Spinal cord (tissue), 9 donors: ENCODE measurements at regions not wholly inside any gene's neighbourhood (a gene's known extent, or its start where the extent isn't known, plus 50 kb on each side); places are given as distances from the start of the nearest gene placed in this dataset.
A peak's percentile ranks its signal among the peaks of the same experiment; 100 is the strongest.

Source experiments
- DNase-seq, 6 donors: peaks; one replicate each; pipeline versions ENCODE4 v3.0.0 to v3.0.0-alpha.2; 2013 to 2015; ENCODE audit warnings: low spot score in 6 of 6, low read depth in 4 of 6
- H3K27ac ChIP-seq: one replicate; pipeline ENCODE4 v1.5.1; 2013; ENCODE audit warnings: low read depth, low read length, control low read depth
- H3K27me3 ChIP-seq: one replicate; pipeline ENCODE4 v1.6.1; 2013; ENCODE audit warnings: low read length; ENCODE audit not compliant: control insufficient read depth, insufficient read depth
- H3K36me3 ChIP-seq: one replicate; pipeline ENCODE4 v1.6.1; 2013; ENCODE audit warnings: low read length; ENCODE audit not compliant: control insufficient read depth, insufficient read depth
- H3K4me1 ChIP-seq: one replicate; pipeline ENCODE4 v1.6.1; 2013; ENCODE audit warnings: low read length; ENCODE audit not compliant: control insufficient read depth, insufficient read depth
- H3K4me3 ChIP-seq: one replicate; pipeline ENCODE4 v1.5.1; 2013; ENCODE audit warnings: low read depth, low read length, control low read depth
- H3K9me3 ChIP-seq: one replicate; pipeline ENCODE4 v1.6.1; 2013; ENCODE audit warnings: low read length; ENCODE audit not compliant: control insufficient read depth, insufficient read depth
- whole genome bisulfite sequencing: methylation state at CpG from one replicate; pipeline ENCODE4 v1.1.5; 2013; ENCODE audit warnings: missing lambda C conversion rate; ENCODE audit not compliant: insufficient coverage; 5-methylcytosine and 5-hydroxymethylcytosine counted together
- donor health status: healthy.

GRCh38 chr15:93202405-93202804 lies 113.4 kb upstream of the RGMA start:
- H3K9me3 ChIP-seq, result no peaks in the 10 kb centered on the region
- DNase-seq, result no peak
- H3K27me3 ChIP-seq, result no peaks in the 10 kb centered on the region
- no peak overlapping the region for H3K4me3 ChIP-seq
- no peaks in the 10 kb centered on the region for H3K4me1 ChIP-seq
- 100% methylated on average over 2 of the region's 3 CpGs for WGBS
- no peaks in the 10 kb centered on the region for H3K36me3 ChIP-seq
- H3K27ac ChIP-seq, result no peak overlapping the region

- WGBS, result 83% methylated on average over 1 of the region's 4 CpGs
- H3K4me1 ChIP-seq, result no peaks in the 10 kb centered on the region
- H3K27me3 ChIP-seq, result no peaks in the 10 kb centered on the region
- no peak overlapping the region for H3K27ac ChIP-seq
- no peaks in the 10 kb centered on the region for H3K9me3 ChIP-seq
- DNase-seq, result no peak
- no peak overlapping the region for H3K4me3 ChIP-seq
- H3K36me3 ChIP-seq, result no peaks in the 10 kb centered on the region
Observed at GRCh38 chr15:93201940-93202339, 112.9 kb upstream of the RGMA start.

- no peaks in the 10 kb centered on the region for H3K36me3 ChIP-seq
Observed at GRCh38 chr15:93200837-93201226, 111.8 kb upstream of the RGMA start.

GRCh38 chr15:93200081-93200836 lies 111.2 kb upstream of the RGMA start:
- H3K27ac ChIP-seq, result no peak overlapping the region
- 60% methylated on average over 6 of the region's 6 CpGs for WGBS
- H3K4me1 ChIP-seq, result no peaks in the 10 kb centered on the region
- H3K9me3 ChIP-seq, result no peaks in the 10 kb centered on the region
- no peak for DNase-seq
- no peaks in the 10 kb centered on the region for H3K36me3 ChIP-seq
- H3K4me3 ChIP-seq, result no peak overlapping the region
- H3K27me3 ChIP-seq, result no peaks in the 10 kb centered on the region

More at GRCh38 chr15:93200837-93201226, 111.8 kb upstream of the RGMA start:
- no peak overlapping the region for H3K27ac ChIP-seq
- H3K9me3 ChIP-seq, result no peaks in the 10 kb centered on the region
- no peak overlapping the region for H3K4me3 ChIP-seq
- DNase-seq, result no peak
- no CpG with 5 or more reads among the region's 4 CpGs for WGBS
- H3K27me3 ChIP-seq, result no peaks in the 10 kb centered on the region
- no peaks in the 10 kb centered on the region for H3K4me1 ChIP-seq

GRCh38 chr15:93196135-93196670 lies 107.2 kb upstream of the RGMA start:
- H3K27me3 ChIP-seq, result no peaks in the 10 kb centered on the region
- H3K4me1 ChIP-seq, result no peaks in the 10 kb centered on the region
- no peak overlapping the region for H3K4me3 ChIP-seq
- H3K36me3 ChIP-seq, result no peaks in the 10 kb centered on the region
- no peak for DNase-seq
- H3K27ac ChIP-seq, result no peak overlapping the region
- H3K9me3 ChIP-seq, result no peaks in the 10 kb centered on the region
- 85% methylated on average over 4 of the region's 5 CpGs for WGBS

DNA sequence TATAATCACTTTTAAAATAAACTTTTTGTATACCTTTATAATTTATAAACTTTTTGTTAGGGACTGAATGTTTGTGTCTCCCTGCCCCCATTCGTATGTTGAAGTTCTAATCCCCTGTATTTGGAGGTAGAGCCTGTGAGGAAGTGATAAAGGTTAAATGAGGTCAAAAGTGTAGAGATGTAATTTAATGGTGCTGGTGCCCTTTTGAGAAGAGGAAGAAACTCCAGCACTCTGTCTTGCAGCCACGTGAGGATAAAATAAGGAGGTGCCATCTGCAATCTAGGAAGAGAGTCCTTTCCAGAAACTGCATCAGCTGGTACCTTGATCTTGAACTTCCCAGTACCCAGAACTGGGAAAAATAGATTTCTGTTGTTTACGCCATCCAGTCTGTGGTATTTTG lies 106.1 kb upstream of the RGMA start:
- Histone ChIP-seq H3K4me3 (no peak overlapping the region), H3K36me3 (no peaks in the 10 kb centered on the region), H3K27ac (no peak overlapping the region), H3K9me3 (no peaks in the 10 kb centered on the region), H3K27me3 (no peaks in the 10 kb centered on the region), H3K4me1 (no peaks in the 10 kb centered on the region)
- no CpG with 5 or more reads among the region's 3 CpGs for WGBS
- DNase-seq, result no peak

- no peak for DNase-seq
- H3K36me3 ChIP-seq, result no peaks in the 10 kb centered on the region
- no peak overlapping the region for H3K4me3 ChIP-seq
- no peaks in the 10 kb centered on the region for H3K9me3 ChIP-seq
- H3K4me1 ChIP-seq, result no peaks in the 10 kb centered on the region
- H3K27ac ChIP-seq, result no peak overlapping the region
- H3K27me3 ChIP-seq, result no peaks in the 10 kb centered on the region
- 89% methylated on average over 6 of the region's 8 CpGs for WGBS
Observed at GRCh38 chr15:93190238-93190637, 101.2 kb upstream of the RGMA start.

GRCh38 chr15:93189561-93189960 lies 100.5 kb upstream of the RGMA start:
- Histone ChIP-seq H3K36me3 (no peaks in the 10 kb centered on the region), H3K27me3 (no peaks in the 10 kb centered on the region), H3K4me1 (no peaks in the 10 kb centered on the region), H3K4me3 (no peak overlapping the region), H3K9me3 (no peaks in the 10 kb centered on the region), H3K27ac (no peak overlapping the region)
- DNase-seq, result peak in 1 of 6 donors; percentile 49
- WGBS, result 25% methylated on average over 9 of the region's 9 CpGs

DNA sequence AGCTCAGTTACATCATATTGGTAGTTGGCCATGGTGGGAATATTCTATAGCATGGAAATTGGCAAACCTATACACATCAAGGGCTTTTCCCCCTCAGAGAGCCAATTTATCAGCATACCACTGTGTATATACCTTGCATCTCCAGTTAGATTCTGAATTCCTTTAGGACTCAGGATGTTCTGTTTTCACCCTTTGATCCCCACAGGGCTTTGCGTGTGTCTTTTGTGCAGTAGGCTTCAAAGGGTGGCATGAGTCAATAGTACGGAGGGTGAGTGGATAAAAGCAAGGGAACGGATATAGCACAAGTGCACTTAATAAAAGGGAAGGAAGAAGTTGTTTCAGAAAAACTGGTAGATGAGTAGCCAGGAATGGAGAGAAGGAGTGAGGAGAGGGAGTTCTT lies 99.2 kb upstream of the RGMA start:
- no peaks in the 10 kb centered on the region for H3K27me3 ChIP-seq
- DNase-seq, result no peak
- H3K4me3 ChIP-seq, result no peak overlapping the region
- H3K27ac ChIP-seq, result no peak overlapping the region
- WGBS, result 94% methylated on average over 2 of the region's 3 CpGs
- peaks cover 2% of the 10 kb centered on the region for H3K4me1 ChIP-seq
- H3K9me3 ChIP-seq, result no peaks in the 10 kb centered on the region
- H3K36me3 ChIP-seq, result no peaks in the 10 kb centered on the region

DNA sequence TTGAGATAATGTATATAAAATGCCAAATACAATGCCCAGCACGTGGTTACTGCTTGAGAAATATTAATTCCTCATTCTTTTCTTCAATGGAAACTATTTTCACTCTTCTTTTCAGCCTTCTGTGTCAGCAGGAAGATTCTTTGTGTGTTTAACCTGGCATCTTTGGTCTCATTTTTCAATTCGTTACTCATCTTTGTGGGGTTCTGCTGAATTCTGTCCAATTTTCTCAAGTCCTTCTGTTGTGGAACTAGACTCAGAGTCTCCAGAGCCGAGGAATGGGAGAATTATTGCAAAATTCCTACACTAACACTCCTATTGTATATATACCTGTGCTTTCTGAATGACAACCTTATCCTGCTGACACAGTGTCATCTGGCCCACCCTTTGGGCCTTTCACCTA lies 96.8 kb upstream of the RGMA start:
- no peak overlapping the region for H3K4me3 ChIP-seq
- H3K4me1 ChIP-seq, result peaks cover 8% of the 10 kb centered on the region
- no peaks in the 10 kb centered on the region for H3K9me3 ChIP-seq
- H3K27me3 ChIP-seq, result no peaks in the 10 kb centered on the region
- WGBS, result no CpG with 5 or more reads among the region's 3 CpGs
- DNase-seq, result no peak
- no peaks in the 10 kb centered on the region for H3K36me3 ChIP-seq
- no peak overlapping the region for H3K27ac ChIP-seq
